Common myeloid progenitor, CD34-positive (primary cell): ENCODE measurements at regions not wholly inside any gene's neighbourhood (a gene's known extent, or its start where the extent isn't known, plus 50 kb on each side); places are given as distances from the start of the nearest gene placed in this dataset.

ENCODE experiments used
- CTCF ChIA-PET: fragments of 350-600 bp; sonication (Branson Sonifier 250); formaldehyde crosslinking; loops from one replicate; lab custom pipeline; 2021; ENCODE audit warnings: antibody characterized with exemption; lab: Charles Lee
- POLR2A ChIA-PET: fragments of 350-600 bp; sonication (Branson Sonifier 250); formaldehyde crosslinking; loops from one replicate; lab custom pipeline; 2021; ENCODE audit warnings: antibody characterized with exemption; lab: Charles Lee
- DNase-seq, 3 donors: peaks; one replicate each; pipeline versions ENCODE4 v3.0.0 to v3.0.0-alpha.2; 2013
- H3K27ac ChIP-seq, 2 experiments: 1 replicate in 1 of 2; 2 replicates in 1 of 2; pipeline ENCODE4 v1.7.0; 2013; ENCODE audit warnings: inconsistent platforms in 2 of 2, low read length in 2 of 2, mild to moderate bottlenecking in 2 of 2, low read depth in 1 of 2, moderate library complexity in 1 of 2; ENCODE audit not compliant: severe bottlenecking in 2 of 2, insufficient read depth in 1 of 2, poor library complexity in 1 of 2
- H3K27me3 ChIP-seq, 5 experiments: replicated peaks in 2 of 5; 1 replicate in 3 of 5; 2 replicates in 2 of 5; pipeline versions ENCODE4 v1.6.1 to v1.7.0; 2013; ENCODE audit warnings: low read length in 4 of 5, mild to moderate bottlenecking in 2 of 5, moderate library complexity in 2 of 5, inconsistent platforms in 1 of 5; ENCODE audit not compliant: insufficient read depth in 5 of 5, control insufficient read depth in 4 of 5
- H3K36me3 ChIP-seq, 4 experiments: 1 replicate in 2 of 4; 2 replicates in 2 of 4; pipeline versions ENCODE4 v1.6.1 to v1.7.0; 2013; ENCODE audit warnings: low read length in 3 of 4, control low read depth in 1 of 4, mild to moderate bottlenecking in 1 of 4; ENCODE audit not compliant: control insufficient read depth in 4 of 4, insufficient read depth in 4 of 4
- H3K4me1 ChIP-seq, 4 experiments: 1 replicate in 3 of 4; 2 replicates in 1 of 4; pipeline versions ENCODE4 v1.6.1 to v1.7.1; 2013; ENCODE audit warnings: low read length in 3 of 4, mild to moderate bottlenecking in 3 of 4, control low read depth in 1 of 4, inconsistent platforms in 1 of 4, moderate library complexity in 1 of 4; ENCODE audit not compliant: control insufficient read depth in 4 of 4, insufficient read depth in 4 of 4; ENCODE audit errors: control extremely low read depth in 1 of 4
- H3K4me3 ChIP-seq, 7 experiments: 1 replicate in 4 of 7; 2 replicates in 3 of 7; pipeline versions ENCODE4 v1.5.1 to v1.7.0; 2013; ENCODE audit warnings: mild to moderate bottlenecking in 7 of 7, low read length in 6 of 7, moderate library complexity in 6 of 7, inconsistent platforms in 2 of 7, low read depth in 2 of 7, control low read depth in 1 of 7; ENCODE audit not compliant: insufficient read depth in 4 of 7, control insufficient read depth in 1 of 7; ENCODE audit errors: extremely low read depth in 1 of 7
- H3K9me3 ChIP-seq, 5 experiments: 1 replicate in 4 of 5; 2 replicates in 1 of 5; pipeline versions ENCODE4 v1.6.1 to v1.7.1; 2013; ENCODE audit warnings: low read length in 4 of 5, mild to moderate bottlenecking in 2 of 5, inconsistent platforms in 1 of 5, low read depth in 1 of 5, moderate library complexity in 1 of 5; ENCODE audit not compliant: control insufficient read depth in 4 of 5, insufficient read depth in 2 of 5; ENCODE audit errors: control extremely low read depth in 1 of 5
- WGBS: methylation state at CpG from one replicate; pipeline ENCODE4 v1.1.5; 2013; ENCODE audit not compliant: insufficient coverage; 5-methylcytosine and 5-hydroxymethylcytosine counted together

GRCh38 chr2:220845766-220846273 is 726.3 kb downstream of the EPHA4 start:
- DNase-seq = no peak
- H3K27me3 ChIP-seq = peaks cover 0 to 2% (median 0%) of the 10 kb centered on the region in 5 experiments
- H3K4me1 ChIP-seq = no peaks in the 10 kb centered on the region
- no peak overlapping the region for H3K27ac ChIP-seq
- H3K4me3 ChIP-seq = no peak overlapping the region
- WGBS = no CpG with 5 or more reads among the region's 1 CpG
- ChIA-PET CTCF (no interaction called here), POLR2A (no interaction called here)
- H3K9me3 ChIP-seq = no peaks in the 10 kb centered on the region
- no peaks in the 10 kb centered on the region for H3K36me3 ChIP-seq

DNA sequence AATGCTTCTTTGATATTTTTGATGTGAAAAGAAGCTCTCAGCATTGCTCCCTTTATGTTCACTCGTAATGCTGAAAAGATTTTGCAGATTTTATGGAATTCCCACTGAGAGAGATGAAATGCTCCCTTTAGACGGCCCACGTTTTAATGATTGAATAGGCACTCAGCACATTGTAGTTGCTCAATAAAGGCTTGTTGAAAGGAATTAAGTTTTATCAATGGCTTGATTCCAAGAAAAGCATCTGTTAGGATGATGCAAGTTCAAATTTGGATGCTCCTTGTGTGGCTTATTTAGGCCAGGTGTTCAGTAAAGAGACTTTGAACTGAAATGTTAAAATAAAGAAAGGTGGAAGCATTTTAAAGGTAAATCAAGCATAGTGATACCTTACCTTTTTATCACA is 725.1 kb downstream of the EPHA4 start:
- H3K27me3 ChIP-seq = peaks cover 0 to 2% (median 0%) of the 10 kb centered on the region in 5 experiments
- WGBS = 93% methylated on average over 3 of the region's 3 CpGs
- ChIA-PET POLR2A (no interaction called here), CTCF (no interaction called here)
- H3K36me3 ChIP-seq = no peaks in the 10 kb centered on the region
- no peak for DNase-seq
- H3K4me1 ChIP-seq = no peaks in the 10 kb centered on the region
- H3K4me3 ChIP-seq = no peak overlapping the region
- H3K27ac ChIP-seq = no peak overlapping the region
- no peaks in the 10 kb centered on the region for H3K9me3 ChIP-seq

- no CpG with 5 or more reads among the region's 4 CpGs for WGBS
- H3K27ac ChIP-seq = no peak overlapping the region
- H3K36me3 ChIP-seq = no peaks in the 10 kb centered on the region
- ChIA-PET CTCF (no interaction called here), POLR2A (no interaction called here)
- H3K4me1 ChIP-seq = no peaks in the 10 kb centered on the region
- no peak overlapping the region for H3K4me3 ChIP-seq
- DNase-seq = no peak
- no peaks in the 10 kb centered on the region for H3K9me3 ChIP-seq
- peaks cover 0 to 2% (median 0%) of the 10 kb centered on the region in 5 experiments for H3K27me3 ChIP-seq
Measured at GRCh38 chr2:220847589-220847988, 724.5 kb downstream of the EPHA4 start.

- 100% methylated on average over 1 of the region's 5 CpGs for WGBS
- Histone ChIP-seq H3K4me1 (no peaks in the 10 kb centered on the region), H3K36me3 (no peaks in the 10 kb centered on the region), H3K4me3 (no peak overlapping the region), H3K9me3 (no peaks in the 10 kb centered on the region), H3K27ac (no peak overlapping the region), H3K27me3 (no peaks in the 10 kb centered on the region)
- ChIA-PET CTCF (no interaction called here), POLR2A (no interaction called here)
- no peak for DNase-seq
Measured at GRCh38 chr2:220849433-220849832, 722.7 kb downstream of the EPHA4 start.

GRCh38 chr2:220850116-220850515 is 722.0 kb downstream of the EPHA4 start:
- no peak overlapping the region for H3K27ac ChIP-seq
- no peaks in the 10 kb centered on the region for H3K27me3 ChIP-seq
- CTCF ChIA-PET = no interaction called here
- 90% methylated on average over 3 of the region's 3 CpGs for WGBS
- H3K36me3 ChIP-seq = no peaks in the 10 kb centered on the region
- POLR2A ChIA-PET = no interaction called here
- H3K4me3 ChIP-seq = no peak overlapping the region
- H3K4me1 ChIP-seq = no peaks in the 10 kb centered on the region
- no peaks in the 10 kb centered on the region for H3K9me3 ChIP-seq
- no peak for DNase-seq

GRCh38 chr2:220855296-220855695 is 716.8 kb downstream of the EPHA4 start:
- WGBS = no CpG with 5 or more reads among the region's 2 CpGs
- Histone ChIP-seq H3K36me3 (no peaks in the 10 kb centered on the region), H3K27ac (no peak overlapping the region), H3K4me1 (no peaks in the 10 kb centered on the region), H3K27me3 (no peaks in the 10 kb centered on the region), H3K9me3 (no peaks in the 10 kb centered on the region), H3K4me3 (no peak overlapping the region)
- DNase-seq = no peak
- CTCF ChIA-PET = no interaction called here
- POLR2A ChIA-PET = no interaction called here

DNA sequence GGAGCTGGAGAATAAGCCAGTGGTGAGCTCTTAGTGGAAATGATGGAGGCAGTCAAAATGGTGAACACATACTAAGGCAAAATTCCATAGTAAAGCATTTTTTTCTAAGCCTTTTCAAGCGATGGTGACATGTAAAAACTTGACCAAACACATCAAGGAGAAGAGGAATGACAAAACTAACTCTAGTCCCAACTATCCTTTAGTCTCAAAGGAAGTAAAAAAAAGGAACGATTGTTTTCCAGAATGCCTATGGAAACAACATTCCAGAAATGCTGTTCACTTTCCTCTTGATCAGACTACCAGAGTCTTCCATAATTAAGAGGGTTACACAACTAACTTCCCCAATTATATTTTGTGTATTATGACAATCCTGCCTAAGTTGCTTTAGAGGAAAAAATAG is 715.6 kb downstream of the EPHA4 start:
- CTCF ChIA-PET = no interaction called here
- DNase-seq = no peak
- H3K4me3 ChIP-seq = no peak overlapping the region
- H3K27me3 ChIP-seq = no peaks in the 10 kb centered on the region
- H3K36me3 ChIP-seq = no peaks in the 10 kb centered on the region
- POLR2A ChIA-PET = no interaction called here
- H3K9me3 ChIP-seq = no peaks in the 10 kb centered on the region
- no peaks in the 10 kb centered on the region for H3K4me1 ChIP-seq
- no CpG with 5 or more reads among the region's 2 CpGs for WGBS
- H3K27ac ChIP-seq = no peak overlapping the region
